SKM-1 treated with dmso at 0.1 percent for 144 hours (cell line): ENCODE measurements at regions not wholly inside any gene's neighbourhood (a gene's known extent, or its start where the extent isn't known, plus 50 kb on each side); places are given as distances from the start of the nearest gene placed in this dataset.

Experiments used
- DNase-seq: peaks from one replicate; lab custom pipeline; 2025; ENCODE audit not compliant: unreplicated experiment; lab: John Stamatoyannopoulos, UW

DNA sequence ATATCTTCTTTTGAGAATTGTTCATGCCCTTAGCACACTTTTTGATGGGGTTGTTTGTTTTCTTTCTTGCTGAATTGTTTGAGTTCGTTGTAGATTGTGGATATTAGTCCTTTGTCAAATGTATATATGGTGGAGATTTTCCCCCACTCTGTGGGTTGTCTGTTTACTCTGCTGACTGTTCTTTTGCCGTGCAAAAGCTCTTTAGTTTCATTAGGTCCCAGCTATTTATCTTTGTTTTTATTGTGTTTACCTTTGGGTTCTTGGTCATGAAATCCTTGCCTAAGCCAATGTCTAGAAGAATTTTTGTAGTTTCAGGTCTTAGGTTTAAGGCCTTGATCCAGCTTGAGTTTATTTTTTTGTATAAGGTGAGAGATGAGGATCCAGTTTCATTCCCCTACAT lies 1372.6 kb upstream of the TENM3 start:
- no peak for DNase-seq

DNA sequence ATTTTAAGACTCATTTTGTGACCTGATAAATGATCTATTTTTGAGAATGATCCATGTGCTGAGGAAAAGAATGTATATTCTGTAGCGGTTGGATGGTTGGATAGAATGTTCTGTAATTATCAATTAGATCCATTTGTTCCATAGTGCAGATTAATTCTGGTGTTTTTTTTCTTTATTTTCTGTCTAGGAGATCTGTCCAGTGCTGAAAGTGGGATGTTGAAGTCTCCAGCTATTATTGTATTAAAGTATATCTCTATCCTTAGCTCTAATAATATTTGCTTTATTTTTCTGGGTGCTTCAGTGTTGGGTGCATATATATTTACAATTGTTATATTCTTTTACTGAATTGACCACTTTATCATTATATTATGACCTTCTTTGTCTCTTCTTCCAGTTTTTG lies 1344.9 kb upstream of the TENM3 start:
- DNase-seq: no peak

GRCh38 chr4:180900781-180901180 lies 1342.4 kb upstream of the TENM3 start:
- DNase-seq: no peak

DNA sequence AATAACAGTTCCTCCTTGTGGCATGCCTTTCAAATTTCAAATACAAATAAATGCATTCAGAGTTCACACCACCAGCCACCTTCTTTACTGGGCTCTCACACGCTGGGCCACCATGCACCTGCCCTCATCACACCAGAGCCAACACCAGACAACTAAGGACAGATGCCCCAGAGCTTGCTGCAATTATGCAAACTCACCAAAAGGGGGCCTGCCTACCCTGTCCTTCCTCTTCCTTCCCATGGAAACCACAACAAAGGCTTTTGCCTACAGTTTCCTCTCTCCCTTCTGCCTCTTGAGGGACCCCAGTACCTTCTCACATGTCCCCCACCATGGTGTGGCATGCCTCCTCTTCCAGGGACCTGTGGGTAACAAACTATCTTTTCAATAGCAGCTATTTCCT lies 1333.9 kb upstream of the TENM3 start:
- DNase-seq: no peak

- no peak for DNase-seq
These were observed 1329.5 kb upstream of the TENM3 start for GRCh38 chr4:180913750-180914149.

GRCh38 chr4:180923486-180923885 lies 1319.7 kb upstream of the TENM3 start:
- DNase-seq: no peak

- DNase-seq: no peak
These were observed 1317.4 kb upstream of the TENM3 start for GRCh38 chr4:180925805-180926204.

- DNase-seq: no peak
These were observed 1316.9 kb upstream of the TENM3 start for GRCh38 chr4:180926277-180926676.

DNA sequence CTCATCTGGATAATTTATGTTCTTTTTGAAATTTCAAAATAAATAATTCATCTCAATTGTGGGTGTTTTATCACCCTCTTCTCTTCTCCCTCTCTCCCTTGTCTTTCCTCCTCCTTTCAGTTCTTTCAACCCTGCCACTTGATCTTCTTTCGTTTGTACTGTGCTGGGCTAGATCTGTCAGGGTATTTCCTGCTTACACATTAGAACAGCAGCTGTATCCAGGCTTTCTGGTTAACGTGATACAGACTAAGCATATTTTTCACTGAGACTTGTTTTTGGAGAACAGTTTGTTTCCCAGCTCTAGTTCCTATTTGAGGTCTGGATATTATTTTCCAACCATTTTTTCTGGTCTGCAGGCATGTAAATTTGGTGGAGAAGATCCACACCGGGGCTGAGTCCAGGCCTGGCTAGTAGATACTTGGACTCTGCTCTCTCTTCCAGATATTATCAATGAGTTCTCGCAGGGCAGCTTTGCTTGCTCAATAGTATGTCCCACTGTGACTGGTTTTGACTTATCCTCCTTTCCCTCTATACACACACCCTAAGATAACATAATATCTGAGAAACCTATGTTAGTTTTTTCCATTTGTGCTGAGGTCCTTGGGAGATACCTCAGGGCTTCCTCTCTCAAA lies 1310.7 kb upstream of the TENM3 start:
- no peak for DNase-seq

GRCh38 chr4:180937083-180937482 lies 1306.1 kb upstream of the TENM3 start:
- no peak for DNase-seq

- no peak for DNase-seq
These were observed 1302.5 kb upstream of the TENM3 start for GRCh38 chr4:180940680-180941079.

- DNase-seq: no peak
These were observed 1300.8 kb upstream of the TENM3 start for GRCh38 chr4:180942367-180942916.

DNA sequence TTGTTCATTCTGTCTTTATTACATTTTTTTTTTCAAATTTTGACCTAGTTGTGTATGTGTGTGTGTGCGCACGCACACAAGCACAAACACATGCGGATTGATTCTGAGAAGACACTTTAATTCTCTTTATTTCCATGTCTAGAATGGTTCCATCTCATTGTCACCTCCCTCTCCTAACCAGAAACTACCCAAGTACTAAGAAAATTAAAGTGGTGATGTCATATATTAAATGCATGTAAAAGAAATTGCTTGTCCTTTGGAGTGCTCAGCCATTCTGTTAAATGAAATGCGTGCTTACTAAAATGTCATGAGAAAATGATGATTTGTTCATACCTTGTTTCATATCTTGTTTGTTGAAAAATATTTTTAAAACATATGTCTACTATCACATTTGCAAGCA lies 1297.0 kb upstream of the TENM3 start:
- DNase-seq: no peak

DNA sequence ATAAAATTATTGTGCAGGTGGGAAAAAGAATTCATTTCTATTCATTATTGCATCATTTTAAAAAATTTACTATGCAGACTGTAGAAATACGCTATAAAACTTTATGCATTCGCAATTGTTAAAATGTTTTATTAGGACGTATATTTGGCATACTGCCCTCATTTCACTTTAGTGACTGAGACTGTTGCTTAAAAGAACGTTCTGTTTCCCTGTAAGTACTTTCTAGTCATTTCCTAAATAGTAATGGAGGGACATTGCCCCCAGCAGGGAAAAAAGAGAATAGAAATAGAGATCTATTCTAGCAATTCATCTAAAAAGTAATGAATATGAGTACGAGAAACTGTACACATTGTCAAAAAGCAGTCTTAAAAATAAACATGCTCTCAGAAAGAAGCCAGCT lies 1295.8 kb upstream of the TENM3 start:
- no peak for DNase-seq

DNA sequence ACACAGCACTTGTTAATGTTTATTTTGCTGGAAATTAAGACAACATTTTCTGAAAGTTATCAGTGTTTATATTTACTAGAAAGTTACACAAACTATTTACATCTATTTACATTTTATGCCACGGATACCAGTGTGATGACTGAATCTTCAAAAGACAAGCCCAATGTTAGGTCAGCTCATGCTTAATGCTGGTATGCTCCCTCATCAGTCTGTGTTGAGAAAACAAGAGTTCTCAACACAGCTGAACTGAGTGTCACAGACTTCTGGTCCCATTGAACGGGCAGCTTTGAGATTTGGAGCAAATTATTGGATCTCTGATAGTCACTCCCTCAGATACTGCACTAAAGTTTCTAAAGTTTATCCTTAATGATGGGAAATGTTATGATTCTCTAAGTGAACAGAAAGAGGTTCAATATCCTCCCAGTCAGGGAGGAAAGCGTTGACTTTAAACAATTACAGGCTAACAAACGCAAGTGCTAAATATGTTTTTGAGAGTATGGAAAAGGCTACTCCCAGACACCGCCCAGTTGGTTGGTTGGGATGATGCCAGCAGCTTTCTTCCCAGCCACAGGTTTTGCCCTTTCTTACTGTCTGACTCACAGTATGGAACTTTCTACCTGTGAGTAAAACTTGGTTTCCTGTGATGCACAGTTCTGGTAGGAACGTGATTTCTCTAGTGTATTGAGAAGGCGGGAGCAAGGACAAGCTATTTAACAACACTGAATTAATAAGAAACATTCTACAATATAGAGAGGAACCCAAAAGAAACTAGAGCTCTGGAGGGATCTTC lies 1293.6 kb upstream of the TENM3 start:
- DNase-seq: no peak

DNA sequence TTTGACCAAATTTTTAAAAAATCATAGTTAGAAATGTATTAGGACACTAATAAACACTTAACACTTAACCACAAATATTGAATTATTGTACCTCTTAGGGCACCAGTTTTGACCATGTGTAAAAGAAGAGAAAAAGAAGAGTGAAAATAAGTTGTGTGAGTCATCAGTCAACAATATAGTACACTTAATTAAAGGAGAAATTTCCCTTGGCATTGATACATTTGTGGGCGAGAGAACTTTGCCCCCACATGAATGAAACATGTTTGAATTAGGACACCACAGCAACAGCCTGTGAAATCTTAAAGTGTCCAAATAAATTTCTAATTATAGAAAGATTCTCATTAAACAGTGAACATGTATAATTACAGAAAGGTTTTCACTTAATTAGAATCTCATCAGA lies 1292.8 kb upstream of the TENM3 start:
- no peak for DNase-seq

GRCh38 chr4:180951312-180951711 lies 1291.9 kb upstream of the TENM3 start:
- DNase-seq: no peak

GRCh38 chr4:180953572-180953971 lies 1289.6 kb upstream of the TENM3 start:
- no peak for DNase-seq

GRCh38 chr4:180960743-180961401 lies 1282.3 kb upstream of the TENM3 start:
- no peak for DNase-seq

DNA sequence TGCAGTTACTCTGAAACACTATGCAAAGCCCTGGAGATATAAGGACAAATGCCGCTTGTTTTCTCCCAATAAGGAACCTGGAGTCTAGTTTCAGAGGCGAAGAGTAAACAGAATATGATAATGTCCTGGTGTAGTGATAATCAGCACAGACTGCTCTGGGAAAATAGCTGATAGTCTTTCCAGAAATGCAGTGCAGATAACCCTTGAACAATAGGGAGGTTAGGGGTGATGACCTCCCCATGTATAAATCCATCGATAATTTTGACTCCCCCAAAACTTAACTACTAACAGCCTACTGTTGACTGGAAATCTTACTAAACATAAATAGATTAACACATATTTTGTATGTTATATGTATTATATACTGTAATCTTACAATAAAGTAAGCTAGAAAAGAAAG lies 1280.9 kb upstream of the TENM3 start:
- no peak for DNase-seq

GRCh38 chr4:180966312-180966711 lies 1276.9 kb upstream of the TENM3 start:
- DNase-seq: no peak

DNA sequence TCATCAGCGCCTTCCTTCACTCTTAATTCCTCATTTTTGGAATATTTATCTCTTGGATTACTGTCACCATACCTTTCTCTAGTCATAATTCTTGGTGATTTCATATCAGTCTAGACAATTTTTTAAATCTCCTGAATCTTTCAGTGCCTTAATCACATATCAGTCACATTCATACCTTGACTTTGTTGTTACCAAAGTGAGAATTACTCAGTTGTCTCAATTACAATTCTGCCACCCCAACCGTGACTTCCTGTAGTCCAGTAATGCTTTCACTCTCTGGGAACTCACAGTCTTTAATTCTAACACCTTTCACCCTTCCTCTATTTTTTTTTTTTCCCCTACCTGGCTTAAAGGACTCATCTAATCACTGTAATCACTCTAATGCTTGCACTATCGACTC lies 1275.3 kb upstream of the TENM3 start:
- DNase-seq: no peak
